Astrocyte of the cerebellum (primary cell): ENCODE measurements at regions not wholly inside any gene's neighbourhood (a gene's known extent, or its start where the extent isn't known, plus 50 kb on each side); places are given as distances from the start of the nearest gene placed in this dataset.
A peak's percentile ranks its signal among the peaks of the same experiment; 100 is the strongest.

ENCODE experiments used
- DNase-seq: peaks from one replicate; pipeline ENCODE4 v3.0.0-alpha.2; 2011; ENCODE audit warnings: low read depth
- H3K4me3 ChIP-seq: 2 replicates; pipeline ENCODE4 v1.5.1; 2011; ENCODE audit warnings: mild to moderate bottlenecking, low read depth, low read length, moderate library complexity
- in situ Hi-C: cut with HindIII; loops from 2 replicates; pipeline ENCODE4 v1.10.0; 2017; ENCODE audit warnings: low sequenced_read_pairs
- TF ChIP-seq, protein P1 (sequence below): IDR thresholded peaks from 2 replicates; pipeline ENCODE4 v1.5.1; 2012; ENCODE audit warnings: low read length, low read depth, moderate library complexity, mild to moderate bottlenecking; ENCODE audit errors: missing control alignments

GRCh38 chr7:41881331-41882130, 178.6 kb upstream of the INHBA start:
- in situ Hi-C loops, result no loop called here
- TF ChIP-seq, protein P1, sequence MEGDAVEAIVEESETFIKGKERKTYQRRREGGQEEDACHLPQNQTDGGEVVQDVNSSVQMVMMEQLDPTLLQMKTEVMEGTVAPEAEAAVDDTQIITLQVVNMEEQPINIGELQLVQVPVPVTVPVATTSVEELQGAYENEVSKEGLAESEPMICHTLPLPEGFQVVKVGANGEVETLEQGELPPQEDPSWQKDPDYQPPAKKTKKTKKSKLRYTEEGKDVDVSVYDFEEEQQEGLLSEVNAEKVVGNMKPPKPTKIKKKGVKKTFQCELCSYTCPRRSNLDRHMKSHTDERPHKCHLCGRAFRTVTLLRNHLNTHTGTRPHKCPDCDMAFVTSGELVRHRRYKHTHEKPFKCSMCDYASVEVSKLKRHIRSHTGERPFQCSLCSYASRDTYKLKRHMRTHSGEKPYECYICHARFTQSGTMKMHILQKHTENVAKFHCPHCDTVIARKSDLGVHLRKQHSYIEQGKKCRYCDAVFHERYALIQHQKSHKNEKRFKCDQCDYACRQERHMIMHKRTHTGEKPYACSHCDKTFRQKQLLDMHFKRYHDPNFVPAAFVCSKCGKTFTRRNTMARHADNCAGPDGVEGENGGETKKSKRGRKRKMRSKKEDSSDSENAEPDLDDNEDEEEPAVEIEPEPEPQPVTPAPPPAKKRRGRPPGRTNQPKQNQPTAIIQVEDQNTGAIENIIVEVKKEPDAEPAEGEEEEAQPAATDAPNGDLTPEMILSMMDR, result no peak

DNA sequence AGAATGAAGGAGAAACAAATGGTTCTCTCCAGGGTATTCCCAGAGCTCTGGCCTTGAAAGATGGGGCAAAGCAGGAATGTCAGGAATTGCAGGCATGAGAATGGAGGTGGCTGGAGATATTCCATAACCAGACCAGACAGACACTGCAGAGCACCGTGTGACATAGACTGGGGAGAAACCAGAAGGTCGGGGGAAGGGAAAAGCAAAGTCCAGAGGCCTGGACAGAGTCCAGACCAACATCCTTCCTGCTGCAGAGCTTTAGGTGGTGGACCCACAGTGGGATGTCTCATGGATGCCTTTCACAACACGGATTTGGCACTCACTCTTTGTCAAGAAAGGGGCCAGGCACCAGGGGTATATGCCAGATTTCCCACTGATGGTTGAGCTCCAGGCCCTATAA, 177.2 kb upstream of the INHBA start:
- TF ChIP-seq, protein P1, result no peak
- DNase-seq, result peak; percentile 93
- in situ Hi-C loops, result no loop called here
- H3K4me3 ChIP-seq, result no peak overlapping the region

More at GRCh38 chr7:41881331-41882130, 178.6 kb upstream of the INHBA start:
- DNase-seq, result no peak
- no peak overlapping the region for H3K4me3 ChIP-seq

GRCh38 chr7:41879403-41879802, 176.5 kb upstream of the INHBA start:
- in situ Hi-C loops, result no loop called here
- DNase-seq, result no peak
- TF ChIP-seq, protein P1, result no peak
- H3K4me3 ChIP-seq, result no peak overlapping the region

GRCh38 chr7:41878309-41879295, 175.7 kb upstream of the INHBA start:
- TF ChIP-seq, protein P1, result no peak
- no peak overlapping the region for H3K4me3 ChIP-seq
- in situ Hi-C loops, result no loop called here
- DNase-seq, result no peak

DNA sequence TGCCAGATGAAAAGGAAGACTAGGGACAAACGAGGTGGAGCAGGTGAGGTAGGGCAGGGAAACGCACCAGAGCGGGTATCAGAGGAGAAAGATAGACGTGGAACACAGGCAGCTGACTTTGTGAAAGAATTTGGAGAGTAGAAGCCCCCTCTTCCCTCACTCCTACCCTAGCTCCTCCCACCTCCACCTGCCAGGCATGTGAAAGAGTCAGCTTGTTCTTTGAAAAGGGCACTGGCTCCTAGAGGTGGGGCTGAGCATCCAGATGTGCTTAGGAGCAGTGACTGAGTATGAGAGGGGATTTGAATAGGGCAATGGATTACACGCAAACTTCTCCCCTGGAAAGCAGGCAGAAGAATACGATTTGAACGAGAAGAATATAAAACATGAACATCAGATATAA, 174.2 kb upstream of the INHBA start:
- H3K4me3 ChIP-seq, result no peak overlapping the region
- in situ Hi-C loops, result no loop called here
- DNase-seq, result no peak
- TF ChIP-seq, protein P1, result no peak

DNA sequence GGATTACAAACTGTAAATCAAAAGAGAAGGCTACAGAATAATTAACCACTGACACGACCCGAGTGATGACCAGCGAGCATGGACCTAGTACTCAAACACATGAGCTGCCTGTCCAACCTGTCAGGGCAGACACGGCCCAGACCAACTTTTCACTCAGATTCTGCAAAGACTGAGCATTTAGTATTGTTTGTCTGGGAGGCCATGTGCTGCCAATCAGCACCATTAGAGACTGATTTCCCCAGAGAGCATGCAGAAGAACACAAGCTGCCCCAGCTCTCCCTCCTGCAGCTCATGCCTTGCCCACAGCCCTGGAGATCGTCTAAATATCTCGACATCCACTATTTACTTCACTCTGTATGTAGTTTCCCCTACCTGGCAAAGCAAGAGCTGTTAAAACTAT, 172.6 kb upstream of the INHBA start:
- no peak for DNase-seq
- in situ Hi-C loops, result no loop called here
- no peak overlapping the region for H3K4me3 ChIP-seq
- TF ChIP-seq, protein P1, result no peak
